ENCODE measurements at regions not wholly inside any gene's neighbourhood (a gene's known extent, or its start where the extent isn't known, plus 50 kb on each side); places are given as distances from the start of the nearest gene placed in this dataset.
A peak's percentile ranks its signal among the peaks of the same experiment; 100 is the strongest.

DNA sequence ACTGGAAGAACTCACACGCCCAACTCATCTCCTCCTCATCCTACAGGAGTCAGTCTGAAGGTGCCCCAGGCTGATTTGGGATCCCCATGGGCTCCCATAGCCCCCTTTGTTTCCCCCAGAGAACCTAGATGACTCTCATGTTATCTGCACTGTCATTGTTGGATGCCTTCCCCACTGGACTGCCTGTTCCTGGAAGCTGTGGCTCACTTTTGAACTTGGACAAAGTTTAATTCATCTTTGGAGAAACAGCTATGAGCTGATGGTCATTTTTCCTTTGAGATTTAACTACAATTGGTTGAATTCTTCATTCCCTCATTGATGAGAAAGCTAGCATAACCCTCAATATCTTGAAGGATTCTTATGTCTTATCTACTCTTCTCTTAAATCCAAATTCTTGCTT is 186.6 kb downstream of the SALL1 start:
- intact Hi-C loops (cut with micrococcal nuclease) = no loop called here
- H3K27ac ChIP-seq (replicated peaks) = no peak overlapping the region

DNA sequence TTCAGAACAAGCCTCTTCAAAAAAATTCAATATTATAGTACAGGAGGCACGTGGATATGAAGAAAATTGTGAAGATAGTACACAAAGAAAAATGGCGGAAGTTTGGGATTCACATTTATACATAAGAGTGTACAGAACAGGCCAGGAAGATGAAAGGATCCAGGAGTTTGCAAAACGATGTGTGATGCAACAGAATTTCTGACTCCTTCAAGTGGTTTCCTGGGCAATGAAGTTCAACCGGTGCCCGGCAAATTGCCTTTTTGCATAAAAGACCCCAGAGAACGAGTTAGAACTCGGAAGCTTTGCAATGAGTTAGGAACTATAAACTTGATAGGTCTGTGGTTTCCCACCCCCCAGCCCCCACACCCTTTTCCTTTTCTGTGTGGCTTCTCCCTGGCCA is 189.1 kb downstream of the SALL1 start:
- DNase-seq = no peak
- Histone ChIP-seq H3K27ac (replicated peaks) (no peak overlapping the region), H3K36me3 (no peaks in the 10 kb centered on the region), H3K9me3 (replicated peaks) (no peaks in the 10 kb centered on the region), H3K4me1 (no peaks in the 10 kb centered on the region), H3K4me3 (no peak overlapping the region), H3K27me3 (ENCODE audit: low read depth) (peaks cover 25% of the 10 kb centered on the region)
- intact Hi-C loops (cut with micrococcal nuclease) = no loop called here
- TF ChIP-seq, protein P1, sequence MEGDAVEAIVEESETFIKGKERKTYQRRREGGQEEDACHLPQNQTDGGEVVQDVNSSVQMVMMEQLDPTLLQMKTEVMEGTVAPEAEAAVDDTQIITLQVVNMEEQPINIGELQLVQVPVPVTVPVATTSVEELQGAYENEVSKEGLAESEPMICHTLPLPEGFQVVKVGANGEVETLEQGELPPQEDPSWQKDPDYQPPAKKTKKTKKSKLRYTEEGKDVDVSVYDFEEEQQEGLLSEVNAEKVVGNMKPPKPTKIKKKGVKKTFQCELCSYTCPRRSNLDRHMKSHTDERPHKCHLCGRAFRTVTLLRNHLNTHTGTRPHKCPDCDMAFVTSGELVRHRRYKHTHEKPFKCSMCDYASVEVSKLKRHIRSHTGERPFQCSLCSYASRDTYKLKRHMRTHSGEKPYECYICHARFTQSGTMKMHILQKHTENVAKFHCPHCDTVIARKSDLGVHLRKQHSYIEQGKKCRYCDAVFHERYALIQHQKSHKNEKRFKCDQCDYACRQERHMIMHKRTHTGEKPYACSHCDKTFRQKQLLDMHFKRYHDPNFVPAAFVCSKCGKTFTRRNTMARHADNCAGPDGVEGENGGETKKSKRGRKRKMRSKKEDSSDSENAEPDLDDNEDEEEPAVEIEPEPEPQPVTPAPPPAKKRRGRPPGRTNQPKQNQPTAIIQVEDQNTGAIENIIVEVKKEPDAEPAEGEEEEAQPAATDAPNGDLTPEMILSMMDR (IDR thresholded peaks at IDR 0.05; ENCODE audit: borderline replicate concordance) = no peak

More for the DNA sequence above, 186.6 kb downstream of the SALL1 start:
- Histone ChIP-seq H3K9me3 (replicated peaks) (no peaks in the 10 kb centered on the region), H3K36me3 (no peaks in the 10 kb centered on the region), H3K27me3 (ENCODE audit: low read depth) (peaks cover 18% of the 10 kb centered on the region), H3K4me3 (no peak overlapping the region), H3K4me1 (no peaks in the 10 kb centered on the region)
- DNase-seq = no peak
- TF ChIP-seq, protein P1 (IDR thresholded peaks at IDR 0.05; ENCODE audit: borderline replicate concordance) = no peak

DNA sequence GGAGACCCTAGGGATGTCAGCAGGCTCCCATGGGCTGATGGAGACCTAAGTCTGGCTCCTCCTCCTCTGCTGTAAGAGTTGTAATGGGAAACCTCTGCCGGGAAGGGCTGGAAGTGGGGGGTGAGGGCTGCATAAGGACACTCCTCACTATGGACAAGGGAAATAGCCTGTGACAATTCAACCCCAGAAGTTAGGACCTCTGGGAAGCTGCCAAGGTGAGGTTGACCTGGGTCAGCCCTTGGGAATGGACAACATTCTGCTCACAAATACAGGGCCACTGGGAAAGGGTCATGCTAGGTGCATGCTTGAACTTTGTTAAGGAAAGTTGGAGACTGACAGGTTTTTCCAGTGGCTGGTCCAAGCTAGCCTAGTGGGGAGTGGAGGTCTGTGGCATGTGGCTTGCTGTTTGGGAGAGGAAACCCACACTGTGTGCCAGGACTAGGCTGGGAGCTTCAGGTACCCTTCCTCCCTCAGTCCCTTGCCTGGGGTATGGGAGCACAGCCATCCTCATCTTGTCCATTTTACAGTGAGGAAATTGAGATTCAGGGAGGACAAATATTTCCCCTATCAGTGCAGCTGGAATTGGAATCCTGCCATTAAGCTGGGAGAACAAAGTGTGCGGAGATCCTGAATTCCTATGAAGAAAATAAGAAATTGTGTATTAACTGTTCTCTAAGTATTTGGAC is 190.4 kb downstream of the SALL1 start:
- DNase-seq = peak; percentile 18
- Histone ChIP-seq H3K36me3 (no peaks in the 10 kb centered on the region), H3K4me3 (no peak overlapping the region), H3K4me1 (no peaks in the 10 kb centered on the region), H3K27ac (replicated peaks) (peak overlapping the region; percentile 3), H3K9me3 (replicated peaks) (no peaks in the 10 kb centered on the region), H3K27me3 (ENCODE audit: low read depth) (peaks cover 24% of the 10 kb centered on the region)
- TF ChIP-seq, protein P1 (IDR thresholded peaks at IDR 0.05; ENCODE audit: borderline replicate concordance) = no peak
- intact Hi-C loops (cut with micrococcal nuclease) = no loop called here

DNA sequence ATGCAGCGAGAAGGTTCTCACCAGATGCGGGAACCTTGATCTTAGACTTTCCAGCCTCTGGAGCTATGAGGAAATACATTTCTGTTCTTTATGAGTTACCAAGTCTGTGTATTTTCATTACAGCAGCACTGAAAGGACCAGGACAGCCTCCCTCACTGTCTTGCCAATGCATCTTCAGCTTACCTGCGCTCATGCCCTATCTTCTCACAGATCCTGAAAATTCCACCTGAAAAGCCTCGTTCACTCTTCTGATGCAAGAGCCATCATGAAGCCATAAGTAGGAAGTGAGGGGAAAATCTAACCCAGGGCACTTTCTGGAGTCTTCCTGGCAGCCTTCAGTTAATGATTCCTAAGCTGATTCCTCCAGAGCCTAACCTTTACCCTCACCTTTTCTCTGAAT is 194.0 kb downstream of the SALL1 start:
- Histone ChIP-seq H3K27me3 (ENCODE audit: low read depth) (peaks cover 26% of the 10 kb centered on the region), H3K36me3 (no peaks in the 10 kb centered on the region), H3K27ac (replicated peaks) (no peak overlapping the region), H3K4me3 (no peak overlapping the region), H3K9me3 (replicated peaks) (no peaks in the 10 kb centered on the region), H3K4me1 (no peaks in the 10 kb centered on the region)
- no peak for DNase-seq
- TF ChIP-seq, protein P1 (IDR thresholded peaks at IDR 0.05; ENCODE audit: borderline replicate concordance) = no peak
- intact Hi-C loops (cut with micrococcal nuclease) = no loop called here

DNA sequence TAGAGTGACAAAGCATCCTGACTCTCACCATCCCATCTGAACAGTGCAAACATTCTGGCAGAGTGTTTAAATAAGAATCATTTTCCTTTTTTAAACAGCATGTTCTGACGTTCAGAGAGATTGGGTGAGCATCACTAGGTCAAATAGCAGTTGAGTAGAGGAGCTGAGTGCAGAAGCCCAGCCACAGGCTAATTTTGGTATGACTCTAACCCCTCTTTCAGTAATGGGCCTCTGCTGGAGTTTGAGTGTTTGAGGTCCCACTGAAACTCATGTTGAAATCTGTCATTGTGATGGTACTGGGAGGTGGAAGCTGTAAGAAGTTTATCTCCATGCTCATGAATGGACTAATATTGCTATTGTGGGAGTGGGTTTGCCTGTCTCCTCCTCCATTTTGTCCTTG is 194.4 kb downstream of the SALL1 start:
- H3K4me1 ChIP-seq = no peaks in the 10 kb centered on the region
- H3K36me3 ChIP-seq = no peaks in the 10 kb centered on the region
- H3K9me3 ChIP-seq (replicated peaks) = no peaks in the 10 kb centered on the region
- intact Hi-C loops (cut with micrococcal nuclease) = no loop called here
- H3K27me3 ChIP-seq (ENCODE audit: low read depth) = peaks cover 26% of the 10 kb centered on the region
- TF ChIP-seq, protein P1 (IDR thresholded peaks at IDR 0.05; ENCODE audit: borderline replicate concordance) = no peak
- H3K27ac ChIP-seq (replicated peaks) = no peak overlapping the region
- no peak for DNase-seq
- H3K4me3 ChIP-seq = no peak overlapping the region

Data from left ventricle myocardium inferior (tissue), 1 donor.